ENCODE measurements at regions not wholly inside any gene's neighbourhood (a gene's known extent, or its start where the extent isn't known, plus 50 kb on each side); places are given as distances from the start of the nearest gene placed in this dataset.

DNA sequence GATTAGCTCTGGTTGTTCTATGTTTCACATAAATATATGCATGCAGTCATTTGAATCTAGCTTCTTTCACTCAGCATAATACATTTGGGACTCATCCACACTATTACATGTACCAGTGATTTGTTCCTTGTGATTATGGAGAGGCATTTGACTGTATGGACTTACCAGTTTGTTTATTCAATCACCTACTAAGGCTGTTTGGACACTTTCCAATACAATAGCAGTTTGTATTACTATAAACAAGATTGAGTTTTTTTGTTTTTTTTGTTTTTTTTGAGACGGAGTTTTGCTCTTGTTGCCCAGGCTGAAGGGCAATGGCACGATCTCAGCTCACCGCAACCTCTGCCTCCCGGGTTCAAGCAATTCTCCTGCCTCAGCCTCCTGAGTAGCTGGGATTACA lies 109.8 kb upstream of the DST start:
- TF ChIP-seq, protein P1, sequence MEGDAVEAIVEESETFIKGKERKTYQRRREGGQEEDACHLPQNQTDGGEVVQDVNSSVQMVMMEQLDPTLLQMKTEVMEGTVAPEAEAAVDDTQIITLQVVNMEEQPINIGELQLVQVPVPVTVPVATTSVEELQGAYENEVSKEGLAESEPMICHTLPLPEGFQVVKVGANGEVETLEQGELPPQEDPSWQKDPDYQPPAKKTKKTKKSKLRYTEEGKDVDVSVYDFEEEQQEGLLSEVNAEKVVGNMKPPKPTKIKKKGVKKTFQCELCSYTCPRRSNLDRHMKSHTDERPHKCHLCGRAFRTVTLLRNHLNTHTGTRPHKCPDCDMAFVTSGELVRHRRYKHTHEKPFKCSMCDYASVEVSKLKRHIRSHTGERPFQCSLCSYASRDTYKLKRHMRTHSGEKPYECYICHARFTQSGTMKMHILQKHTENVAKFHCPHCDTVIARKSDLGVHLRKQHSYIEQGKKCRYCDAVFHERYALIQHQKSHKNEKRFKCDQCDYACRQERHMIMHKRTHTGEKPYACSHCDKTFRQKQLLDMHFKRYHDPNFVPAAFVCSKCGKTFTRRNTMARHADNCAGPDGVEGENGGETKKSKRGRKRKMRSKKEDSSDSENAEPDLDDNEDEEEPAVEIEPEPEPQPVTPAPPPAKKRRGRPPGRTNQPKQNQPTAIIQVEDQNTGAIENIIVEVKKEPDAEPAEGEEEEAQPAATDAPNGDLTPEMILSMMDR (conservative IDR thresholded peaks at IDR 0.05; ENCODE audit: low read length) = no peak
- TF ChIP-seq EZH2phosphoT487 (IDR thresholded peaks at IDR 0.05; ENCODE audit: borderline replicate concordance, low read depth, low read length) = no peak

All from OCI-LY7 (cell line).